ENCODE measurements at regions not wholly inside any gene's neighbourhood (a gene's known extent, or its start where the extent isn't known, plus 50 kb on each side); places are given as distances from the start of the nearest gene placed in this dataset.

- Histone ChIP-seq H3K27me3 (ENCODE audit: control insufficient read depth, insufficient read depth, low read length) (no peaks in the 10 kb centered on the region), H2AK5ac (ENCODE audit: low read depth, low read length) (peak overlapping the region; percentile 3; the same call in 1 of the 2 replicates), H3K23ac (ENCODE audit: low read depth, low read length) (peak overlapping the region; percentile 36), H4K8ac (ENCODE audit: low read depth in 2 of 2, low read length in 2 of 2) (peak overlapping the region in 1 of 2 experiments; percentile 70; a peak in 2 of 4 replicates), H2BK120ac (ENCODE audit: low read depth, low read length) (peak overlapping the region; percentile 66), H2BK5ac (ENCODE audit: low read depth, low read length, poor library complexity, severe bottlenecking) (peak overlapping the region; percentile 20), H2BK20ac (ENCODE audit: low read depth, low read length) (peak overlapping the region; percentile 79), H2AK9ac (replicated peaks; ENCODE audit: low read depth, low read length, poor library complexity) (peak overlapping the region; percentile 47), H3K4me1 (ENCODE audit: control insufficient read depth, insufficient read depth, low read length) (0 out of 2 replicates have a peak, but pooled peaks cover 2% of the 10 kb centered on the region), H3K4ac (ENCODE audit: low read depth, low read length) (peak overlapping the region; percentile 57), H3K9me3 (ENCODE audit: control insufficient read depth, insufficient read depth, low read length) (no peaks in the 10 kb centered on the region), H3K18ac (ENCODE audit: low read depth, low read length) (peak overlapping the region; percentile 0; the same call in 1 of the 2 replicates), H2BK15ac (ENCODE audit: low read depth, low read length) (0 out of 3 replicates have a peak overlapping the region, but pooled peaks have one; percentile 3), H3K9ac (ENCODE audit: low read depth, low read length) (no peak overlapping the region), H4K20me1 (ENCODE audit: insufficient read depth, low read length) (no peaks in the 10 kb centered on the region), H4K5ac (ENCODE audit: low read depth, low read length) (no peak overlapping the region; the same call in 1 of the 2 replicates), H3K79me1 (ENCODE audit: low read depth in 1 of 2, low read length in 2 of 2) (peaks cover 0 to 8% of the 10 kb centered on the region in 2 experiments; a peak in 1 of 4 replicates), H3K27ac (ENCODE audit: insufficient read depth, low read length) (peak overlapping the region; percentile 7; the same call in 1 of the 2 replicates), H3K4me3 (ENCODE audit: insufficient read depth, low read depth, low read length) (peak overlapping the region; percentile 37), H3K4me2 (ENCODE audit: low read depth, low read length) (peak overlapping the region; percentile 96), H3K56ac (ENCODE audit: extremely low read depth, insufficient read depth, low read length) (no peak overlapping the region), H3K9me1 (ENCODE audit: insufficient read depth, low read length) (peaks cover 9% of the 10 kb centered on the region), H2AFZ (replicated peaks; ENCODE audit: low read length, poor library complexity) (peak overlapping the region; percentile 77), H3K36me3 (ENCODE audit: control insufficient read depth, insufficient read depth, low read length) (no peaks in the 10 kb centered on the region), H4K91ac (ENCODE audit: insufficient read depth, low read depth, low read length) (peak overlapping the region; percentile 39; the same call in 1 of the 2 replicates), H3K14ac (replicated peaks; ENCODE audit: low read depth, low read length) (peak overlapping the region; percentile 64)
- TF ChIP-seq FOS (IDR thresholded peaks at IDR 0.05; ENCODE audit: low read depth, low read length) (no peak), ELK1 (IDR thresholded peaks at IDR 0.05; ENCODE audit: borderline replicate concordance, low read depth, low read length) (no peak), MAFK (IDR thresholded peaks at IDR 0.05; ENCODE audit: low read depth, low read length) (no peak), CEBPB (IDR thresholded peaks at IDR 0.05; ENCODE audit: low read depth, low read length) (no peak), SMC3 (IDR thresholded peaks at IDR 0.05; ENCODE audit: low read depth, low read length) (peak; percentile 10; the same call in 1 of the 2 replicates), POLR2A (IDR thresholded peaks at IDR 0.05; ENCODE audit: low read depth, low read length) (no peak)
- POLR2A ChIA-PET (ENCODE audit: unreplicated experiment): interaction anchor here (0.5 kb wide), 1 partner anchor 12 kb away, joined by 16 read pairs; no protein-coding TSS in a partner anchor
- CTCF ChIA-PET: interaction anchor here (0.6 to 1.0 kb wide), 3 partner anchors 20 to 225 kb away, joined by 3 to 6 read pairs (median 5); no protein-coding TSS in a partner anchor
- WGBS, 2 experiments (ENCODE audit: extremely low coverage in 2 of 2, insufficient read length in 1 of 2): 17% methylated on average over 1 of the region's 1 CpG; no CpG with 5 or more reads in 1 of the 2 experiments
- DNase-seq (peak; percentile 56), ATAC-seq (ENCODE audit: low read depth) (peak; percentile 86)
- in situ Hi-C loops (cut with MboI; ENCODE audit: low sequenced_read_pairs) (no loop called here), dilution Hi-C loops (cut with HindIII; ENCODE audit: low sequenced_read_pairs, unreplicated experiment) (no loop called here), intact Hi-C loops (cut with micrococcal nuclease) (no loop called here)
- no TSS peak for BruUV-seq (replicated peaks)
Measured at GRCh38 chr6:21915707-21916260, 322.2 kb downstream of the SOX4 start.
